ENCODE measurements at regions not wholly inside any gene's neighbourhood (a gene's known extent, or its start where the extent isn't known, plus 50 kb on each side); places are given as distances from the start of the nearest gene placed in this dataset.
"Not testable (repeated sequence)": the region's sequence is repeated elsewhere in the genome, so short reads cannot be mapped to it uniquely, and the experiment has no call there.

DNA sequence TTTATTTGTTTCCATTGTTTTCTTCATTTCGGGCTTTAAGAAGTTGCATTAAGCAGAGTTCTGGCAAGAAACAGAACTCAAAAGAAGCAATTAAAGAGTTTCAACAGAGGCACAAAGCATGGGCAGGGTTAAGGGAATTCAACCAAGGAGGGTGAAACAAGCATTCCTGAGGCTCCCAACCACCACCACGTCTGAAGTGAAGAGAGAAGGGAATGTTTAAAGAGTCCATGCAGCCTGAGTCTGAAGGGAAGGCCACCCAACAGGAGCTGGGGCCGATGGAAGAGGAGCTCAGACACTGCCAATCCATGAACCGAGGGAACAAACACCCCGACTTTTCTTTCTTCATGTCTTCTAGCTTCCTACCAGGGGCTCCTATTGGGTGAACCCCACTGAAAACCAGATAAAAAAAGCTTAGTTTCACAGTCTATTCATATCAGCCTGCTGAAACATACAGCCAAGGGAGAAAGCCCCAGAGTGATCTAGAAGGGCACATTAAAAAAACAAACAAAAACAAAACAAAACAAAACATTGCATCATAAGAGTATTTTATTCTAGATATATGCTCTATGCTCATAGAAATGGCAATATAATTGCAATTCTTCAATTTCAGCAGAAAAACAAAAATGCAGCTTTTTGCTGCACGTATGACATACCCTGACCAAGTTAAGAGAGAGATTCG lies 592.1 kb downstream of the TTLL7 start:
- TF ChIP-seq CTCF (conservative IDR thresholded peaks at IDR 0.05); ZFX (IDR thresholded peaks at IDR 0.05): not testable (repeated sequence)

All from C4-2B (cell line).